ENCODE measurements at regions not wholly inside any gene's neighbourhood (a gene's known extent, or its start where the extent isn't known, plus 50 kb on each side); places are given as distances from the start of the nearest gene placed in this dataset.

DNA sequence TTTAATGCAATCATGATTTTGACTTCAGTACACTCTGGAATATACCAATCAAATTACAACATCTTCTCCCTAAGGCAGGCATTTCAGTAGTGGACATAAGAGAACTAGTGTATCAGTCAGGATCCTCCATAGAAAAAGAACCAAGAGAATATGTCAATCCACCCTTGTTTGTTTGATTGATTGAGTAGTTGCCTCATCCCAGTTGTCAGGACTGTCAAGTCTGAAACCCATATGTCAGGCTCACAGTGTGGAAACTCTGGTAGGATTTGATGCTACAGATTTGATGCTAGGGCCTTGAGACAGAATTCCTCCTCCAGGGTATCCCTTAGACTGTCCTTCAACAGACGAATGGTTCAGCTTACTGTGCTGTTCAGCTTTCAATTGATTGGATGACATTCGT is 375.0 kb downstream of the ETS1 start:
- DNase-seq, result no peak

DNA sequence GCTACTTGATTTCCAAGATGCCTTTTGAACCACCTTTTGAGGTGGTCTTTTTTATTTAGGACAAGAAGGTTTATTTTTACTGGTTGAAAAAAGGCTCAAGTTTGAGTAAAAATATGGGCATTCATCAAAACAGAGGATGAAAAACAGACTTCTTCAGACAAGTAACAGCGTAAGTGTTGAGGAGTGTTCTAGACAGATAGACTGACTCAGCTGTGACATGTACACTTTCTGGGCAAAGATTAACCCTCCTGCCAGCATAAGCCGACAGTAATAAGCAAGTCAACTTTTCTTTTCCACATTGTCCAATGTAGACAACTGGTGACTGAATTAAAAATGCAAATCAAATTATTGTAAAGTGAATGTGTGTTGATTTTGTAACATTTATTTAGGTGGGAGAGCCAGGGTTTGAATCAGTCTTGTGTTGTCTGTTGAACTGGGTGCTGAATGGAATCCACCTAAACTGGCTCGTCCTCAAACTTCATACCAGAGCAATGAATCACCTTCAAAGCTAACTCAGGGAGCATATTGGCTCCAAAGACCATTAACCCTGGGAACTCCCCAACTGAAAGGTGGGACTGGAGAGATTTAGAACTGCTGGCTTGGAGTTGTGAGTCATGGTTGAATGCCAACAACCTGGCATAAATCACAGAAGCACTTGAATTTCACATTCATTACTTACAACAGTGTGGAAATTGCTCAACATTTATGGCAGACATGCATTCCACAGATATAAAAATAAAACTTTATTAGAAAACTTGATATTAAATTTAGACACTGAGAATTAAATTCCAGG is 377.0 kb downstream of the ETS1 start:
- DNase-seq, result no peak

DNA sequence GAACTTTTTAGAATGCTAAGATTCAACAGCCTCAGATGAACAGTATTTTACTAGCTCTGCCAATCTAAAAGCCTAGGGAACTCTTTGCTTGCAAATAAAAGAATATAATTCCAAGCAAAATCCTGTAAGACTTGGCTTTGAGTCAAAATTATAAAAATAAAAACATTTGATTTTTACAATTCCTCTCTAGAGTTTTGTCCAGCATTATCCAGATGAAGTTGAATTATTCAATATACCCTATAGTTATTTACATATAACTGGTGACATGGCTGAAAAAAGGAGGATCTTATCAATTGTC is 378.3 kb downstream of the ETS1 start:
- no peak for DNase-seq

DNA sequence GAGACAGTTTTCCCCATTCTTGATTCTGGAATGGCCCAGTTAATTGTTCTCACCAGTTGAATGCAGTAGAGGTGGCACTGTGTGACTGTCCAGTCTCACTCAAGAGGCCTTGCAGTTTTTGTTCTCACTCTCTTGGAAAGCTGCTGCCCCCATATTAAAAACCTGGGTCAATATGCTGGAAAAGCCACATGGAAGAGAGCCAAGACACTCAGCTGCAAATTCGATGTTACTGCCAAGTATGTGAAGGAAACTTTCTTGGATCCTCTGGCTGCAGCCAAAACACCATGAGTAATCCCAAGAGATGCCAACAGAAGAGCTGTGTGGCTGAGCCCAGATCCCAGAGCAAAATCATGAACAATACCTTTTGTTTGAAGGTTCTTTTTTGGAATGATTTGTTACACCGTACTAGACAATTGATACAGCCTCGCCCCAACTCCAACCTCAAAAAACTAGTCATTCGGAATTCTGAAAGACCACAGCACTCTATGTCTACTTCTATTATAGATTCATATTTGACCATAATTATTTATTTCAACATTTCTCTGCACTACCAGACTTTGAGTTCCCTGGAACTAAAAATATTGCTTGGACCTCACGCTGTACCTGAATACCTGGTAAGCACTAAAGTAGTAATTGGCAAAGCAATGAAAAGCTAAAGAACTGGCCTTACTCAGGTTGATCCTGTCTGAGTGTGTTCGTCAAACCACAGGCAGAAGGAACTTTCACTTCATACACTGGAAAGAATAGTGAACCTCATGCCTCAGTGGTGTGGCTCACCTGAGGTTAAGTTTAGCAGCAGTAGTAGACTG is 378.8 kb downstream of the ETS1 start:
- DNase-seq, result no peak

GRCh38 chr11:128207861-128208321 is 379.5 kb downstream of the ETS1 start:
- no peak for DNase-seq

DNA sequence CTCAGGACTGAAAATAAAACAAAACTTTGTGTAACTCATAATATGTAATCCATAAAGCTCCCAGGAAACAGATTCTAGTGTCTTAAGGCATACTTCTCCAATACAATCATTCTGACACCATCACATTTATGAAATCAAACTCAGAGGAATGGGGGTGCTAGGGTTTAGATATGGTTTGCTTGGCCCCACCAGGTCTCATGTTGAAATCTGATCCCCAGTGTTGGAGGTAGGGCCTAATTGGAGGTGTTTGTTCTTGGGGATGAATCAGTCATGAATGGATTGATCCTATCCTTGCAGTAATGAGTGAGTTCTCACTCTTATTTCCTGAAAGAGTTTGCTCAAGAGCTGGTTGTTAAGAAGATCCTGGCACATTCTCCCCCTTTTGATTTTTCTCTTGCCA is 380.9 kb downstream of the ETS1 start:
- DNase-seq, result no peak

DNA sequence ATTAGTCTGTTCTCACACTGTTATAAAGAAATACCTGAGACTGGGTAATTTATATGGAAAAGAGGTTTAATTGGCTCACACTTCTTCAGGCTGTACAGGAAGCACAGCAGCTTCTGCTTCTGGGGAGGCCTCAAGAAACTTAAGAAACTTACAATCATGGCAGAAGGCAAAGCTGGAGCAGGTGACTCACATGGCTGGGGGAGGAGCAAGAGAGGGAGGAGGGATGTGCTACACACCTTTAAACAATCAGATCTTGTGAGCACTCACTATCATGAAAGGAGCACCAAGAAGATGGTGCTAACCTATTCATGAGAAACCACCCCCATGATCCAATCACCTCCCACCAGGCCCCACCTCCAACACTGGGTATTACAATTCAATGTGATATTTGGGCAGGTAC is 381.6 kb downstream of the ETS1 start:
- no peak for DNase-seq

GRCh38 chr11:128204898-128205297 is 382.5 kb downstream of the ETS1 start:
- no peak for DNase-seq

- DNase-seq, result no peak
These were observed 385.6 kb downstream of the ETS1 start for GRCh38 chr11:128201801-128202200.

DNA sequence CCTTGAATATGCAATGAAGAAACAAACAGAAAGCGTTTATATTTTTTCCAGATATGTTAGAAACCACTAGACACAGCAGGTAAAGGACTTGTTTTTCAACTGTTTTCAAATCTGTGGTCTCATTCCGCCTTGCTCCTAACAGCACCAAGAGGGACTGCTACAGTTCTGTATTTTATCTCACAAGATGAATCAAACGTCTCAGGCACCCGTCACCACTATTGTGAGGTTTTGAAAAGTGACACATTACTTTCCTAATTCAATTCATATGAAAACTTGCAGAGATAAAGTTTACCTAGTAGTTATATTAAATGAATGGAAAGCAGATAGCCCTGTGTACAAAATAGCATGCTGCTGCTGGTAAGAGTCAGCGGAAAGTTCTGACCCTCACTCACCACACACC is 386.3 kb downstream of the ETS1 start:
- no peak for DNase-seq

- no peak for DNase-seq
These were observed 386.9 kb downstream of the ETS1 start for GRCh38 chr11:128200467-128200866.

DNA sequence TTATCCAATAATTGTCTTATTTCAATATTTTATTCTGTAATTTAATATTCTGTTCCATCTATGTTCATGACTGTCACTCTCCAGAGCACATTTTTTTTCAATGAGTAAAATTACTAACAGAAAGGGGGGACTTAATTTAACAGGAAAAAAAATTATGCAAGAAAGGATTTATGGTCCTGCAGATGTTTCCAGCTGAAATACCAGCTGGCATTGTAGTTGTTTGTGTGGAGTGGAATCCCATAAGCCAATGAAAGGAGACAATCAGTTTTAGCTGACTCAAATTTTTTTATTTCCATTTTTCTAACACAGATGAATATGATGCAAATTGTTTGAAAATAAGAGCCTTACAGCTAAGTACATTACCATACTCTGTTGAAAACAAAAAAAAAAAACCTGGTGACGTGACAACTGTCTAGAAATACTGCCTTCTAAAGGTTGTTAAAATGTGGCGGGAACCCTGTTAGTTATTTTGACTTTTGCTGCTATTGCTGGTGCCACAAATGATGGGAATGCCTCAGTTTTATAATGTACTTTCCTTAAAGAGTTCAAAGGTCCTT is 389.1 kb downstream of the ETS1 start:
- no peak for DNase-seq

DNA sequence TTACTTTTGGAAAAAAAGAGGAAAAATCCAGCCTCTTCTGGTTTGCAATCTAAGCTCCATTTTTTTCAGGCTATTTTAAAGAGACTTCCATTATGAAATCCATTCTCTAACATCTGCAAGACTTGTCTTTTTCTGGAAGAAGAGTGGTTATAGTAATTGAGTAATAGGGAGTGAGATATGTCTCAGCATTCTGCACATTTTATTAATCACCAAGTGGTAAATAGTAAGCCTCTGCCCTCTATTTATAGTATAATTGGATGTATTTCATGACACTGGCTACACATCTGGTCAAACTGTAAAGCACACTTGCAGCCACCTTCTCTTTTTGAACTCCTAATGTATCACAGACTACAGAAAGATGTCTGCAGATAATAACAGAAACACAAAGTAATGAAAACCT is 391.1 kb downstream of the ETS1 start:
- DNase-seq, result no peak

DNA sequence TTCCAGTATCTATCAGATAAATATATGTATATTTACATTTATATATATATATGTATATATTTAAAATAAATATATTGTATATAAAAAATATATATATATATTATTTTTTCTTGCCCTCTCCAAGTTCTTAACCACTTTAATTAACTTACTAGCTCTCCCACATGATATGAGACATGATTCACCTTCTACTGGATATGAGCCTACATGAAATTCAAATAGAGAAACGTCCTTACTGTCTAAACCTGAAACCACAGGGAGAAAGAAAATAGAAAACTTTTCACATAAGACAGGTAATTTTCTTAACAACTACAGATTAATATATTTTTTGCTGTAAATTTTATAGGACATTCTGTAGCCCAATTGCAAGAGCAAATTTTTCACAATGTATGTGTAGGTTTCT is 391.6 kb downstream of the ETS1 start:
- no peak for DNase-seq

DNA sequence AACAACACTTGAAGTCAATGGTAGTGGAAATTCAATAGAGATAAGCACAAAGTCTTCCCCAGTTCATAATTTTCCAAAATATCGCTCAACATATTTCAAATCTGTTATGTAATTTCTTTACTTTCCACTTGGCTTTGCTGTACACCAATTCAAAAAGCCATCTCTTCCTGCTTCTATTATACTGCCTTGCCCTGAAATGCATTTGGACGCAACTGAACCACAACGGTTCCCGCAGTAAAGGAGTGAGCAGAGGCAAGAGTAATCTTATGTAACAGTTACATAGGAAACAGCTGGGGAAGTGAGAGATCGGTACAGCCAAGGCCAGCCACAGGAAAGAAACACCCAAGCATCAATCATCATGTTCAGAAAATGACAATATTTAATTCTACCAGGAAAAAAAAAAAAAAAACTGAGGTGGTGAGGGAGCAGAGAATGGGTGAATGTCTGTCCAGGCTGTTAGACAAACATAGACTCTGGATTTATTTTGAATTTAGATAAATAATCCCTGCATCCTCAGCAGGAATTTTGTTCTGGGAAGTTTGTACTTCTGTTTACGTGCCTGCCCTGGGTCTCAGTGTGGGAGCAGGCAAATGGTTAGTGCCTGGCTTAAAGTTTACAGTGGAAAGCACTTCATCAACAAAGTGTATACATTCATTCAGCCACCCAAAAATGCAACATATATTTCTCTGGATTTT is 392.2 kb downstream of the ETS1 start:
- DNase-seq, result no peak

DNA sequence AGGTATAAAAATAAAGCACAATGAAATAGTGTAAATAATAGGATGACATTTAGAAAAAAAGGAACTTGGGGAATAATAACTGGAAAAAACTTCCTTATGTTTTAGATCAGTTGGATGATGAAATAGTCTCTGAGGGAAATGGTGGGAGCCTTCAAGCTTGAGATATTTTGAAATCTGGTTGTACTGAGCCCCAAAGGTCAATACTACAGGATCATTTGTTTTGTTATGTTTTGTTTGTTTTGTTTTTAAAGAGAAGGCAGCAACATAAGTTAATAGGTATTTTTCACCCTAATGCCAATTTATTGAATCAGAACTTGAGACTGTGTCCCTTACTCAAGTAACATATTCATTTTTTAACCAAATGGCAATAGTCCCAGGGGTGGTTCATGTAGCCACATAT is 393.1 kb downstream of the ETS1 start:
- DNase-seq, result no peak

GRCh38 chr11:128193615-128194014 is 393.7 kb downstream of the ETS1 start:
- DNase-seq, result no peak

GRCh38 chr11:128190312-128190711 is 397.0 kb downstream of the ETS1 start:
- no peak for DNase-seq

GRCh38 chr11:128189823-128190222 is 397.5 kb downstream of the ETS1 start:
- no peak for DNase-seq

DNA sequence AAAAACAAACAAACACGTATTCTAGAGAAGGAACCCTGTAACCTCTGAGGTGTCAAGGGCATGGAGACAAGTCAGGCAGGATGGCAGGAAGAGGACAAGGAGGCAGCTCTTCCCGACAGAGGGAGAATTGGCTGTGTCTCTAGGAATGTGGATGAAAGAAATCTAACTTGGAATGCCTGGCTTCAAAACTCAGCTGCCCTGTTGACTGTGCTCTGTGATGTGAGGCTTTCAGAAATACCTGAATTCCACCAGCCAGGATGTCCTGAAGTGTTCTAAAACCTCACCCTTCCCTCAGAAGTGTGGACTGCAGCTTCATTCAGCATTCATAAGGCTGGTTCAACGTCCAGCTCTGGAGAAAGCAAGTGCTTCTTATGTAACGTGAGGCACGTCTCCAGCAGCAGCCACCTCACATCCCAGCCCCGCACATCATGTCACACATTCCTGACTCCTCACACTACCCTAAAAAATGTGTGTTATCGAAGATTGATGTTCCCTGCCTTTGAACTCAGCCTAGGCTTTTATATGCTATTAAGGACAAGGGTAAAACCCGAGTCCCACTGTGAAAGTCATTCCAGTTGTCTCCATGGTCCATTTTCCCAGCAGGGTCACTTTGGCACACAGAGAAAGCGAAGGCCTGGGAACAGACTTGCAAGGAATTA is 398.9 kb downstream of the ETS1 start:
- no peak for DNase-seq

- DNase-seq, result no peak
These were observed 399.5 kb downstream of the ETS1 start for GRCh38 chr11:128187835-128188234.

- no peak for DNase-seq
These were observed 400.0 kb downstream of the ETS1 start for GRCh38 chr11:128187377-128187776.

GRCh38 chr11:128184981-128185380 is 402.4 kb downstream of the ETS1 start:
- DNase-seq, result no peak

All from NCI-H2171 treated with DMSO at 0.1 percent for 48 hours (cell line).